Body of pancreas (tissue), 4 donors: ENCODE measurements at regions not wholly inside any gene's neighbourhood (a gene's known extent, or its start where the extent isn't known, plus 50 kb on each side); places are given as distances from the start of the nearest gene placed in this dataset.

Experiments
- ATAC-seq: fragments of 150-250 bp; one replicate; pipeline ENCODE4 v1.9.1; 2016
- DNase-seq, 4 donors: peaks; one replicate each; pipeline ENCODE4 v3.0.0-alpha.2; 2019
- H3K27ac ChIP-seq, 4 donors: fragments of 200-600 bp; sonication (generic); 1 replicate in 3 of 4; 2 replicates in 1 of 4; pipeline versions ENCODE4 v1.5.1 to v1.6.1; 2016 to 2019; ENCODE audit warnings: mild to moderate bottlenecking in 1 of 4, mixed read lengths in 1 of 4, moderate library complexity in 1 of 4
- H3K27me3 ChIP-seq, 2 donors: fragments of 200-600 bp; sonication (generic); one replicate each; pipeline ENCODE4 v1.6.0; 2016; ENCODE audit warnings: mild to moderate bottlenecking in 1 of 2
- H3K36me3 ChIP-seq, 2 donors: fragments of 200-600 bp; sonication (generic); replicated peaks in 1 of 2; 2 replicates each; pipeline ENCODE4 v1.5.1; 2016; ENCODE audit warnings: low read depth in 2 of 2; ENCODE audit not compliant: insufficient read depth in 1 of 2
- H3K4me1 ChIP-seq: fragments of 200-600 bp; sonication (generic); one replicate; pipeline ENCODE4 v1.6.0; 2016
- H3K4me3 ChIP-seq, 2 donors: fragments of 200-600 bp; sonication (generic); 1 replicate in 1 of 2; 2 replicates in 1 of 2; pipeline ENCODE4 v1.5.1; 2016 to 2019
- H3K9me3 ChIP-seq, 3 donors: fragments of 200-600 bp; sonication (generic); 1 replicate in 2 of 3; 2 replicates in 1 of 3; pipeline ENCODE4 v1.5.1; 2016
- POLR2A ChIP-seq, 3 donors: fragments of 450-650 bp; IDR thresholded peaks; one replicate each; pipeline ENCODE4 v1.6.1; 2016; ENCODE audit warnings: antibody characterized with exemption in 3 of 3, mild to moderate bottlenecking in 2 of 3
- WGBS, 2 donors: methylation state at CpG; one replicate each; pipeline ENCODE4 v1.1.5; 2017; 5-methylcytosine and 5-hydroxymethylcytosine counted together
- intact Hi-C: fragments of 100-400 bp; cut with DNase I; formaldehyde crosslinking; loops from one replicate; pipeline ENCODE4 v1.15.1; 2023
- TF ChIP-seq, protein P1 (sequence below), 7 experiments: fragments of 450-650 bp in 4 of 7; fragments of 200-600 bp in 3 of 7; sonication (generic) in 3 of 7; IDR thresholded peaks; one replicate each; pipeline ENCODE4 v1.5.1; 2016 to 2019; ENCODE audit warnings: antibody characterized with exemption in 7 of 7

DNA sequence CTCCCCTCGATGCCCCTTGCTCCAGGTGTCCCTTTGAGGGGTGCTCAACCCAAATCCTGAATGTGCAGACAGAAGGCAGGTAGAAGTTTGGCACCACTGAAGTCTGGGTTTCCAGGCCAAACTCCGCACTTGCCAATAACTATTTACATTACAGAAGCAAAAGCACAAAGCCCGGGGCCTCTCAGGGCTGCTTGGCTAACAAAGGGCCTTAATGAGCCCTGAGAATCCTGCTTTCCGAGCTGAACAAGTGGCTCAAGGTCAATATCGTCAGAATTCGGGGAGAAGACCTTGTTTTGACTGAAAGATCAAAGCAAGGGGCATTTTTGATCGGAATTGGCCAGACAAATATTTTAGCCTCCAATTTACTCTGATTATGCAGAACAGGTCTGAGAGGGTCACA is 189.9 kb downstream of the HERPUD2 start:
- ATAC-seq (no peak), DNase-seq (no peak)
- Histone ChIP-seq H3K9me3 (no peaks in the 10 kb centered on the region), H3K4me1 (no peaks in the 10 kb centered on the region), H3K27me3 (no peaks in the 10 kb centered on the region), H3K36me3 (no peaks in the 10 kb centered on the region), H3K27ac (no peak overlapping the region), H3K4me3 (no peak overlapping the region)
- intact Hi-C loops = no loop called here
- TF ChIP-seq, protein P1, sequence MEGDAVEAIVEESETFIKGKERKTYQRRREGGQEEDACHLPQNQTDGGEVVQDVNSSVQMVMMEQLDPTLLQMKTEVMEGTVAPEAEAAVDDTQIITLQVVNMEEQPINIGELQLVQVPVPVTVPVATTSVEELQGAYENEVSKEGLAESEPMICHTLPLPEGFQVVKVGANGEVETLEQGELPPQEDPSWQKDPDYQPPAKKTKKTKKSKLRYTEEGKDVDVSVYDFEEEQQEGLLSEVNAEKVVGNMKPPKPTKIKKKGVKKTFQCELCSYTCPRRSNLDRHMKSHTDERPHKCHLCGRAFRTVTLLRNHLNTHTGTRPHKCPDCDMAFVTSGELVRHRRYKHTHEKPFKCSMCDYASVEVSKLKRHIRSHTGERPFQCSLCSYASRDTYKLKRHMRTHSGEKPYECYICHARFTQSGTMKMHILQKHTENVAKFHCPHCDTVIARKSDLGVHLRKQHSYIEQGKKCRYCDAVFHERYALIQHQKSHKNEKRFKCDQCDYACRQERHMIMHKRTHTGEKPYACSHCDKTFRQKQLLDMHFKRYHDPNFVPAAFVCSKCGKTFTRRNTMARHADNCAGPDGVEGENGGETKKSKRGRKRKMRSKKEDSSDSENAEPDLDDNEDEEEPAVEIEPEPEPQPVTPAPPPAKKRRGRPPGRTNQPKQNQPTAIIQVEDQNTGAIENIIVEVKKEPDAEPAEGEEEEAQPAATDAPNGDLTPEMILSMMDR (IDR thresholded peaks at IDR 0.05) = no peak
- no peak for TF ChIP-seq POLR2A (IDR thresholded peaks at IDR 0.05)
- WGBS, 2 donors = 35% methylated on average over 7 of the region's 7 CpGs

DNA sequence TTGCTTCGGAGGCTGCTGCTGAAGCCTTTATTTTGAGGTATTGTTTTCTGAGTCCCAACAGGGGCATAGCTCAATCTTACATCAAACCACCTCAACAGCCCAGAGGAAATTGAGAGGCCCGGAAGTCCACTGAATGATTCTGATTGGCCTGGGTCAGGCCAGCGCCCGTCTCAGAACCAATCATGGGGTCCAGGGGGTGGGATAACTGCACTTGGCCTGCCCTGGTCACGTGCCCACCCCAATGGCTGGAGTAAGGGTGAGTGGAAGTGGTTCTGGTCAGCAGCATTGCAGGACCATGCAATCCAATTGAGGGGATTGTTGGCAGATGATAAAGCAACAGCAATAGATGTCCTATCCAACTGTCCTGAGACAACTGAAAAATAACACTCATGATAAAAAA is 190.6 kb downstream of the HERPUD2 start:
- no peaks in the 10 kb centered on the region for H3K36me3 ChIP-seq
- ATAC-seq (no peak), DNase-seq (no peak)
- H3K9me3 ChIP-seq = no peaks in the 10 kb centered on the region
- no peaks in the 10 kb centered on the region for H3K4me1 ChIP-seq
- 84 to 85% methylated on average over 4 to 5 of the region's 5 CpGs for whole genome bisulfite sequencing, 2 donors
- H3K27ac ChIP-seq = no peak overlapping the region
- no peak for TF ChIP-seq POLR2A (IDR thresholded peaks at IDR 0.05)
- TF ChIP-seq, protein P1 (IDR thresholded peaks at IDR 0.05) = no peak
- no peak overlapping the region for H3K4me3 ChIP-seq
- no peaks in the 10 kb centered on the region for H3K27me3 ChIP-seq
- intact Hi-C loops = no loop called here

DNA sequence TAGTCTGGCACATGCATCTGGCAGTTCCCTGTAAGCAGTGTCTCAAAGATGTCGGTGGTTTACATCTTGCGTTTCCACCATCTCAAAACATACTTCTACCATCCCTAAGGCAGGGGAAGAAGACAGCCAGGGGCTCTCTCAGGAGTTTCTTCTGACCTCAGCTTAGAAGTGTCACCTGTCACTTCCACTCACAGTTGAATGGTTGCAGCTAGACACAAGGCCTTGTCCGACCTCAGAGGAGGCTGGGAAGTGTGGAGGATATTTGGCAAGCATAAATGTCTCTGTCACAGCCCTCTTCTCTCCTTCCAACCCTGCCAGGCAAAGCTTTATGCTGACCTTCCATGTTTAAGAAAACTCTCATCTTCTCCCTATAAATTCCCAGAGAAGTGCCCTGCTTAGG is 193.3 kb downstream of the HERPUD2 start:
- 69 to 70% methylated on average over 3 of the region's 3 CpGs for WGBS, 2 donors
- DNase-seq (no peak), ATAC-seq (no peak)
- Histone ChIP-seq H3K27ac (no peak overlapping the region), H3K4me3 (no peak overlapping the region), H3K9me3 (no peaks in the 10 kb centered on the region), H3K4me1 (no peaks in the 10 kb centered on the region), H3K36me3 (no peaks in the 10 kb centered on the region), H3K27me3 (no peaks in the 10 kb centered on the region)
- TF ChIP-seq, protein P1 (IDR thresholded peaks at IDR 0.05) = no peak
- TF ChIP-seq POLR2A (IDR thresholded peaks at IDR 0.05) = no peak
- intact Hi-C loops = no loop called here

- Histone ChIP-seq H3K27ac (no peak overlapping the region), H3K4me1 (no peaks in the 10 kb centered on the region), H3K9me3 (no peaks in the 10 kb centered on the region), H3K27me3 (no peaks in the 10 kb centered on the region), H3K4me3 (no peak overlapping the region), H3K36me3 (no peaks in the 10 kb centered on the region)
- TF ChIP-seq, protein P1 (IDR thresholded peaks at IDR 0.05) = no peak
- TF ChIP-seq POLR2A (IDR thresholded peaks at IDR 0.05) = no peak
- ATAC-seq = no peak
- DNase-seq = no peak
- intact Hi-C loops = no loop called here
- 28 to 51% methylated on average over 5 of the region's 5 CpGs for WGBS, 2 donors
Measured at GRCh38 chr7:35499226-35499625, 195.7 kb downstream of the HERPUD2 start.

- no peaks in the 10 kb centered on the region for H3K9me3 ChIP-seq
- intact Hi-C loops = no loop called here
- H3K4me3 ChIP-seq = no peak overlapping the region
- no peaks in the 10 kb centered on the region for H3K27me3 ChIP-seq
- DNase-seq (no peak), ATAC-seq (no peak)
- H3K27ac ChIP-seq = no peak overlapping the region
- no peaks in the 10 kb centered on the region for H3K4me1 ChIP-seq
- TF ChIP-seq, protein P1 (IDR thresholded peaks at IDR 0.05) = no peak
- no peak for TF ChIP-seq POLR2A (IDR thresholded peaks at IDR 0.05)
- WGBS, 2 donors = 60 to 85% methylated on average over 6 of the region's 6 CpGs
- no peaks in the 10 kb centered on the region for H3K36me3 ChIP-seq
Measured at GRCh38 chr7:35498416-35498815, 196.5 kb downstream of the HERPUD2 start.
